Gastrocnemius medialis (tissue), 4 donors: ENCODE measurements at regions not wholly inside any gene's neighbourhood (a gene's known extent, or its start where the extent isn't known, plus 50 kb on each side); places are given as distances from the start of the nearest gene placed in this dataset.

ENCODE experiments used
- ATAC-seq, 2 donors: fragments of 150-250 bp; one replicate each; pipeline ENCODE4 v1.9.1; 2016
- DNase-seq, 2 donors: peaks; one replicate each; pipeline ENCODE4 v3.0.0-alpha.2; 2019
- H3K27ac ChIP-seq, 4 donors: fragments of 200-600 bp; sonication (generic); 1 replicate in 1 of 4; 2 replicates in 3 of 4; pipeline ENCODE4 v1.5.1; 2016 to 2018; ENCODE audit warnings: mild to moderate bottlenecking in 2 of 4, moderate library complexity in 1 of 4
- H3K27me3 ChIP-seq, 3 donors: fragments of 200-600 bp; sonication (generic) in 2 of 3; 1 replicate in 1 of 3; 2 replicates in 2 of 3; pipeline versions ENCODE4 v1.5.1 to v1.6.0; 2016 to 2019; ENCODE audit warnings: mild to moderate bottlenecking in 1 of 3, moderate library complexity in 1 of 3
- H3K36me3 ChIP-seq, 2 donors: fragments of 200-600 bp; sonication (generic) in 1 of 2; one replicate each; pipeline ENCODE4 v1.5.1; 2017 to 2018
- H3K4me1 ChIP-seq, 2 donors: fragments of 200-600 bp; sonication (generic) in 1 of 2; one replicate each; pipeline ENCODE4 v1.5.1; 2016 to 2017; ENCODE audit warnings: mild to moderate bottlenecking in 2 of 2
- H3K4me3 ChIP-seq, 4 donors: fragments of 200-600 bp; sonication (generic) in 3 of 4; 1 replicate in 1 of 4; 2 replicates in 3 of 4; pipeline ENCODE4 v1.5.1; 2016 to 2019; ENCODE audit warnings: mild to moderate bottlenecking in 2 of 4
- H3K9me3 ChIP-seq, 3 donors: fragments of 200-600 bp; sonication (generic) in 2 of 3; 1 replicate in 1 of 3; 2 replicates in 2 of 3; pipeline ENCODE4 v1.5.1; 2016 to 2019
- CTCF ChIP-seq, 5 experiments: fragments of 450-650 bp in 3 of 5; fragments of 200-600 bp in 2 of 5; sonication (generic) in 2 of 5; IDR thresholded peaks in 4 of 5; conservative IDR thresholded peaks in 1 of 5; 1 replicate in 4 of 5; 2 replicates in 1 of 5; pipeline ENCODE4 v1.5.1; 2016 to 2019; ENCODE audit warnings: antibody characterized with exemption in 5 of 5, mild to moderate bottlenecking in 3 of 5, moderate library complexity in 3 of 5
- POLR2A ChIP-seq, 2 donors: fragments of 450-650 bp; IDR thresholded peaks; one replicate each; pipeline ENCODE4 v1.6.1; 2017; ENCODE audit warnings: antibody characterized with exemption in 2 of 2, mild to moderate bottlenecking in 2 of 2, moderate library complexity in 2 of 2
- in situ Hi-C, 4 donors: fragments of 200-750 bp; cut with MboI; loops; one replicate each; pipeline versions ENCODE4 v1.15.0 to v1.8.0; 2017; ENCODE audit warnings: low sequenced_read_pairs in 4 of 4
- intact Hi-C: fragments of 100-400 bp; cut with DNase I; formaldehyde crosslinking; loops from one replicate; pipeline ENCODE4 v1.15.1; 2023; ENCODE audit warnings: low total_unique reads

- ATAC-seq (no peak), DNase-seq (no peak)
- in situ Hi-C loops (no loop called here), intact Hi-C loops (no loop called here)
- no peaks in the 10 kb centered on the region for H3K27me3 ChIP-seq
- no peak overlapping the region for H3K27ac ChIP-seq
- H3K4me3 ChIP-seq = no peak overlapping the region
- peaks cover 0 to 7% of the 10 kb centered on the region in 2 donors for H3K4me1 ChIP-seq
- H3K9me3 ChIP-seq = no peaks in the 10 kb centered on the region
- H3K36me3 ChIP-seq = no peaks in the 10 kb centered on the region
- TF ChIP-seq POLR2A (IDR thresholded peaks at IDR 0.05) (no peak), CTCF (IDR thresholded peaks at IDR 0.05 in 4 of 5, conservative IDR thresholded peaks at IDR 0.05 in 1 of 5) (no peak)
Observed at GRCh38 chr6:169156793-169157147, 96.9 kb downstream of the THBS2 start.

DNA sequence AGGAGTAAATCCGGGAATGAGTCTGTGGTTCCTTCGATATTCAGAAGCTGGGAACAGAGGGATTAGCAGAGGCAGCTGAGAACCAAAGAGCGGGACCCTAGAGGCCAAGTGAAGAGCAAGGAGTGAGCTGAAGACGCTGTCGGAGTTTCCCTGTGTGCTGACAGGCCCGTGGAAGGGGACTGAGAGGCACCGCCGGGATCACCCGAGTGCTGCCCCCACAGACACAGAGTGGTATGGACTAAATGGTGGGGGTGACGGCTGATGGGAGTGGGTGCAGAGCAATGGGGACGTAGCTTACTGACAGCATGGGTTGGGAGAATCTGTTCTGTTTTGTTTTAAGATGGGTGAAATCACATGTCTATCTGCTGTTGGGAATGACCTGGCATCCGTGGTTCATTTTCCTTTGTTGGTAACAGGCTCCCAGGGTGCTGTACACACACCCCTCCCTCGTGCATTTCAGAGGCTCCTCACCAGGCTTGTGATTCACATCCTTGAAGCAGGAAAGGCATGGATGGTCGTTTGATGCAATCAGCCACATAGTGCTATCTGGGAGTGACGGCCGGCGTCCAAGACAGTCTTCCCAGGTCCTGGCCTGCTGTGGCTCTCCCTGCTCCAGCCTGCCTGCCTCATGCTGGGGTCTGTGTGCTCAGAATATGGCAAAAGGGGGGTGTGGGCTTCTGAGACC lies 97.4 kb downstream of the THBS2 start:
- Histone ChIP-seq H3K4me1 (peaks cover 0 to 7% of the 10 kb centered on the region in 2 donors), H3K27ac (no peak overlapping the region), H3K36me3 (no peaks in the 10 kb centered on the region), H3K9me3 (no peaks in the 10 kb centered on the region), H3K27me3 (no peaks in the 10 kb centered on the region), H3K4me3 (no peak overlapping the region)
- ATAC-seq (no peak), DNase-seq (no peak)
- in situ Hi-C loops = no loop called here
- TF ChIP-seq CTCF (IDR thresholded peaks at IDR 0.05 in 4 of 5, conservative IDR thresholded peaks at IDR 0.05 in 1 of 5) = no peak
- TF ChIP-seq POLR2A (IDR thresholded peaks at IDR 0.05) = no peak
- intact Hi-C loops = no loop called here

- TF ChIP-seq POLR2A (IDR thresholded peaks at IDR 0.05) (no peak), CTCF (IDR thresholded peaks at IDR 0.05 in 4 of 5, conservative IDR thresholded peaks at IDR 0.05 in 1 of 5) (no peak)
- no peaks in the 10 kb centered on the region for H3K27me3 ChIP-seq
- no peak for DNase-seq
Observed at GRCh38 chr6:169155481-169155880, 98.2 kb downstream of the THBS2 start.

DNA sequence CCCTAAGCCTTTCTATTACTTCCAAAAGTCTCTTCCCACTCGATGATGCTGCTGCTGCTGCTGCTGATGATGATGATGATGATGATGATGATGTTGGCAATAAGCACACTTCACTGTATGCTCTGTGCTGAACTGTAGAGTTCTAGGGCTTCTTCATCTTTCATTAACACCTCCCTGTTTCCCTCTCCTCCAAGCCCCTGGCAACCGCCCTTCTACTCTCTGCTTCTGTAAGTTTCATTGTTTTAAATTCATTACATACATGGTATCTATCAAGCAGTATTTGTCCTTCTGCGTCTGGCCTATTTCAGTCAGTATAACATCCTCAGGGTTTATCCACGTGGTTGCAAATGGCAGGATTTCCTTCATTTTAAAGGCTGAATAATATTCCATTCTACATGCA lies 100.2 kb downstream of the THBS2 start:
- intact Hi-C loops = no loop called here
- no peaks in the 10 kb centered on the region for H3K9me3 ChIP-seq
- DNase-seq (no peak), ATAC-seq (no peak)
- no peaks in the 10 kb centered on the region for H3K27me3 ChIP-seq
- no peaks in the 10 kb centered on the region for H3K36me3 ChIP-seq
- no peak overlapping the region for H3K4me3 ChIP-seq
- H3K27ac ChIP-seq = no peak overlapping the region
- TF ChIP-seq CTCF (IDR thresholded peaks at IDR 0.05 in 4 of 5, conservative IDR thresholded peaks at IDR 0.05 in 1 of 5) = no peak
- H3K4me1 ChIP-seq = peaks cover 0 to 7% of the 10 kb centered on the region in 2 donors
- in situ Hi-C loops = no loop called here

More at GRCh38 chr6:169155481-169155880, 98.2 kb downstream of the THBS2 start:
- Histone ChIP-seq H3K4me1 (peaks cover 0 to 7% of the 10 kb centered on the region in 2 donors), H3K27ac (no peak overlapping the region), H3K4me3 (no peak overlapping the region), H3K36me3 (no peaks in the 10 kb centered on the region), H3K9me3 (no peaks in the 10 kb centered on the region)
- intact Hi-C loops (no loop called here), in situ Hi-C loops (no loop called here)
- ATAC-seq = no peak

- TF ChIP-seq CTCF (IDR thresholded peaks at IDR 0.05 in 4 of 5, conservative IDR thresholded peaks at IDR 0.05 in 1 of 5) (no peak), POLR2A (IDR thresholded peaks at IDR 0.05) (no peak)
- DNase-seq = no peak
- Histone ChIP-seq H3K4me1 (peaks cover 9 to 11% of the 10 kb centered on the region in 2 donors), H3K27ac (no peak overlapping the region), H3K9me3 (no peaks in the 10 kb centered on the region), H3K27me3 (no peaks in the 10 kb centered on the region), H3K4me3 (no peak overlapping the region), H3K36me3 (no peaks in the 10 kb centered on the region)
- in situ Hi-C loops = no loop called here
- no peak for ATAC-seq
- intact Hi-C loops = loop anchor here (10.0 kb wide), 1 partner anchor 182 kb away; no protein-coding TSS in a partner anchor
Observed at GRCh38 chr6:169146521-169146920, 107.1 kb downstream of the THBS2 start.
